PC-3 (cell line): ENCODE measurements at regions not wholly inside any gene's neighbourhood (a gene's known extent, or its start where the extent isn't known, plus 50 kb on each side); places are given as distances from the start of the nearest gene placed in this dataset.

ENCODE experiments used
- ATAC-seq: fragments of 200-7000 bp; cut with Tn5 transposase; 2 replicates; pipeline ENCODE4 v1.9.1; 2020; ENCODE audit warnings: mild to moderate bottlenecking, moderate library complexity
- BruUV-seq: library from RNA; stranded (reverse); fragments of 400-500 nt; replicated peaks from 2 replicates; lab custom pipeline; 2021; lab: Mats Ljungman, UMichigan
- CTCF ChIA-PET: fragments of 300-600 bp; sonication (Branson Sonifier 250); formaldehyde crosslinking; loops from one replicate; lab custom pipeline; 2022; ENCODE audit warnings: antibody characterized with exemption; lab: Charles Lee
- POLR2A ChIA-PET: fragments of 300-600 bp; sonication (Branson Sonifier 250); formaldehyde crosslinking; loops from one replicate; lab custom pipeline; 2022; ENCODE audit warnings: antibody characterized with exemption; ENCODE audit not compliant: unreplicated experiment; lab: Charles Lee
- DNase-seq: peaks from one replicate; pipeline ENCODE4 v3.0.0-alpha.2; 2015
- H2AFZ ChIP-seq: fragments of 300-600 bp; sonication (generic); 2 replicates; pipeline ENCODE4 v1.6.0; 2016; ENCODE audit warnings: antibody characterized with exemption, low read length
- H3F3A ChIP-seq: fragments of 300-600 bp; sonication (generic); one replicate; pipeline ENCODE4 v1.6.0; 2017; ENCODE audit warnings: antibody characterized with exemption, low read length, control low read depth, mild to moderate bottlenecking; ENCODE audit not compliant: unreplicated experiment
- H3K27ac ChIP-seq: fragments of 300-600 bp; sonication (generic); 2 replicates; pipeline ENCODE4 v1.5.1; 2016; ENCODE audit warnings: mild to moderate bottlenecking, low read length
- H3K27me3 ChIP-seq: fragments of 300-600 bp; sonication (generic); 2 replicates; pipeline ENCODE4 v1.6.1; 2016; ENCODE audit warnings: low read length, mixed read lengths
- H3K36me3 ChIP-seq: fragments of 300-600 bp; sonication (generic); 2 replicates; pipeline ENCODE4 v1.6.1; 2016; ENCODE audit warnings: low read depth, mixed run types, low read length, mixed read lengths
- H3K4me1 ChIP-seq: fragments of 300-600 bp; sonication (generic); 2 replicates; pipeline ENCODE4 v1.5.1; 2016; ENCODE audit warnings: low read length; ENCODE audit not compliant: insufficient read depth
- H3K4me2 ChIP-seq: fragments of 300-600 bp; sonication (generic); 2 replicates; pipeline ENCODE4 v1.6.0; 2016; ENCODE audit warnings: low read length
- H3K4me3 ChIP-seq: fragments of 300-600 bp; sonication (generic); 2 replicates; pipeline ENCODE4 v1.5.1; 2016; ENCODE audit warnings: mild to moderate bottlenecking, low read length, mixed read lengths
- H3K79me2 ChIP-seq: fragments of 300-600 bp; sonication (generic); 2 replicates; pipeline ENCODE4 v1.6.1; 2017; ENCODE audit warnings: low read length, mixed read lengths
- H3K9ac ChIP-seq: fragments of 300-600 bp; sonication (generic); 2 replicates; pipeline ENCODE4 v1.6.0; 2016; ENCODE audit warnings: mild to moderate bottlenecking, low read length
- H3K9me2 ChIP-seq: fragments of 300-600 bp; sonication (generic); replicated peaks from 2 replicates; pipeline ENCODE4 v1.6.1; 2016; ENCODE audit warnings: mixed run types, low read length, mixed read lengths
- H3K9me3 ChIP-seq: fragments of 300-600 bp; sonication (generic); 2 replicates; pipeline ENCODE4 v1.6.1; 2016; ENCODE audit warnings: low read length, mixed read lengths
- H4K20me1 ChIP-seq: fragments of 300-600 bp; sonication (generic); 2 replicates; pipeline ENCODE4 v1.6.1; 2016; ENCODE audit warnings: low read length, mixed read lengths
- CTCF ChIP-seq: fragments of 300-600 bp; sonication (generic); conservative IDR thresholded peaks from 2 replicates; pipeline ENCODE4 v1.5.1; 2017; ENCODE audit warnings: antibody characterized with exemption, low read depth, mild to moderate bottlenecking, low read length
- EZH2 ChIP-seq: fragments of 300-600 bp; sonication (generic); IDR thresholded peaks from one replicate; pipeline ENCODE4 v1.6.1; 2017; ENCODE audit warnings: antibody characterized with exemption, mild to moderate bottlenecking, low read length; ENCODE audit not compliant: unreplicated experiment
- EZH2phosphoT487 ChIP-seq: fragments of 300-600 bp; sonication (generic); IDR thresholded peaks from 2 replicates; pipeline ENCODE4 v1.6.1; 2018; ENCODE audit warnings: mild to moderate bottlenecking, antibody characterized with exemption, low read length, borderline replicate concordance
- intact Hi-C: fragments of 100-400 bp; cut with micrococcal nuclease; formaldehyde crosslinking; loops from 2 replicates; pipeline ENCODE4 v1.9.0; 2023

- ChIA-PET POLR2A (no interaction called here), CTCF (no interaction called here)
- DNase-seq (no peak), ATAC-seq (no peak)
- Histone ChIP-seq H3K36me3 (no peaks in the 10 kb centered on the region), H3K4me3 (no peak overlapping the region), H3F3A (no peaks in the 10 kb centered on the region), H3K4me1 (no peaks in the 10 kb centered on the region), H3K27me3 (no peaks in the 10 kb centered on the region), H3K4me2 (no peak overlapping the region), H2AFZ (no peak overlapping the region), H3K9me3 (peaks cover 7% of the 10 kb centered on the region; the same call in 1 of the 2 replicates), H3K79me2 (no peaks in the 10 kb centered on the region), H4K20me1 (no peaks in the 10 kb centered on the region), H3K27ac (no peak overlapping the region), H3K9ac (no peak overlapping the region), H3K9me2 (no peaks in the 10 kb centered on the region)
- no TSS peak for BruUV-seq
- TF ChIP-seq CTCF (no peak), EZH2phosphoT487 (no peak), EZH2 (no peak)
- intact Hi-C loops: no loop called here
These were observed 229.1 kb upstream of the APCDD1 start for GRCh38 chr18:10225300-10225699.

- H3K27ac ChIP-seq: no peak overlapping the region
- H3K9me3 ChIP-seq: peaks cover 7% of the 10 kb centered on the region; the same call in 1 of the 2 replicates
- no peak overlapping the region for H2AFZ ChIP-seq
- no peak overlapping the region for H3K9ac ChIP-seq
- H3K9me2 ChIP-seq: no peaks in the 10 kb centered on the region
- ChIA-PET CTCF (no interaction called here), POLR2A (no interaction called here)
- no peaks in the 10 kb centered on the region for H3K4me1 ChIP-seq
- no peak for DNase-seq
- no peak for TF ChIP-seq EZH2phosphoT487
- no peak for TF ChIP-seq CTCF
- no peak for TF ChIP-seq EZH2
- intact Hi-C loops: no loop called here
- ATAC-seq: no peak
- BruUV-seq: no TSS peak
- no peak overlapping the region for H3K4me2 ChIP-seq
- H3K79me2 ChIP-seq: no peaks in the 10 kb centered on the region
- H4K20me1 ChIP-seq: no peaks in the 10 kb centered on the region
- no peaks in the 10 kb centered on the region for H3F3A ChIP-seq
- no peaks in the 10 kb centered on the region for H3K36me3 ChIP-seq
- no peaks in the 10 kb centered on the region for H3K27me3 ChIP-seq
- no peak overlapping the region for H3K4me3 ChIP-seq
These were observed 227.5 kb upstream of the APCDD1 start for GRCh38 chr18:10226971-10227370.

- intact Hi-C loops: no loop called here
- POLR2A ChIA-PET: no interaction called here
These were observed 226.1 kb upstream of the APCDD1 start for GRCh38 chr18:10228326-10228725.

More at GRCh38 chr18:10228326-10228725, 226.1 kb upstream of the APCDD1 start:
- Histone ChIP-seq H3K36me3 (no peaks in the 10 kb centered on the region), H3F3A (no peaks in the 10 kb centered on the region), H3K9me3 (peaks cover 7% of the 10 kb centered on the region; the same call in 1 of the 2 replicates), H2AFZ (no peak overlapping the region), H3K27ac (no peak overlapping the region), H3K9ac (no peak overlapping the region), H3K9me2 (no peaks in the 10 kb centered on the region), H3K4me3 (no peak overlapping the region), H3K79me2 (no peaks in the 10 kb centered on the region), H3K4me2 (no peak overlapping the region), H3K27me3 (no peaks in the 10 kb centered on the region), H3K4me1 (no peaks in the 10 kb centered on the region), H4K20me1 (no peaks in the 10 kb centered on the region)
- DNase-seq: no peak
- TF ChIP-seq EZH2 (no peak), EZH2phosphoT487 (no peak), CTCF (no peak)
- ATAC-seq: no peak
- BruUV-seq: no TSS peak
- CTCF ChIA-PET: no interaction called here
